Hepatocyte (in vitro differentiated cells): ENCODE measurements at regions not wholly inside any gene's neighbourhood (a gene's known extent, or its start where the extent isn't known, plus 50 kb on each side); places are given as distances from the start of the nearest gene placed in this dataset.

Source experiments
- DNase-seq: peaks from one replicate; pipeline ENCODE4 v3.0.0-alpha.2; 2016; ENCODE audit warnings: low spot score
- H2AFZ ChIP-seq: fragments of 200-600 bp; sonication (generic); 2 replicates; pipeline ENCODE4 v1.6.0; 2016; ENCODE audit warnings: antibody characterized with exemption, mild to moderate bottlenecking
- H3K27ac ChIP-seq: fragments of 200-600 bp; sonication (generic); 2 replicates; pipeline ENCODE4 v1.5.1; 2016; ENCODE audit warnings: mild to moderate bottlenecking
- H3K27me3 ChIP-seq: fragments of 200-600 bp; sonication (generic); 2 replicates; pipeline ENCODE4 v1.6.1; 2016
- H3K36me3 ChIP-seq: fragments of 200-600 bp; sonication (generic); replicated peaks from 2 replicates; pipeline ENCODE4 v1.5.1; 2016; ENCODE audit warnings: low read depth; ENCODE audit not compliant: insufficient read depth
- H3K4me1 ChIP-seq: fragments of 200-600 bp; sonication (generic); 2 replicates; pipeline ENCODE4 v1.5.1; 2016; ENCODE audit warnings: mild to moderate bottlenecking, moderate library complexity; ENCODE audit not compliant: insufficient read depth
- H3K4me2 ChIP-seq: fragments of 200-600 bp; sonication (generic); 2 replicates; pipeline ENCODE4 v1.6.0; 2016
- H3K4me3 ChIP-seq: fragments of 200-600 bp; sonication (generic); 2 replicates; pipeline ENCODE4 v1.5.1; 2016; ENCODE audit warnings: mild to moderate bottlenecking
- H3K79me2 ChIP-seq: fragments of 200-600 bp; sonication (generic); 2 replicates; pipeline ENCODE4 v1.6.0; 2017; ENCODE audit warnings: mild to moderate bottlenecking
- H3K9me2 ChIP-seq: fragments of 200-600 bp; sonication (generic); replicated peaks from 2 replicates; pipeline ENCODE4 v1.6.0; 2017; ENCODE audit warnings: mild to moderate bottlenecking; ENCODE audit not compliant: insufficient read depth
- H3K9me3 ChIP-seq: fragments of 200-600 bp; sonication (generic); 2 replicates; pipeline ENCODE4 v1.5.1; 2016; ENCODE audit warnings: low read depth, mild to moderate bottlenecking
- H4K20me1 ChIP-seq: fragments of 200-600 bp; sonication (generic); 2 replicates; pipeline ENCODE4 v1.6.0; 2016; ENCODE audit warnings: mild to moderate bottlenecking; ENCODE audit not compliant: insufficient read depth, poor library complexity, severe bottlenecking
- EZH2 ChIP-seq: fragments of 200-600 bp; sonication (generic); IDR thresholded peaks from 2 replicates; pipeline ENCODE4 v1.6.1; 2016; ENCODE audit warnings: antibody characterized with exemption, mild to moderate bottlenecking, borderline replicate concordance
- EZH2phosphoT487 ChIP-seq: fragments of 200-600 bp; sonication (generic); IDR thresholded peaks from one replicate; pipeline ENCODE4 v1.6.1; 2018; ENCODE audit warnings: antibody characterized with exemption, mild to moderate bottlenecking, low read depth, moderate library complexity; ENCODE audit not compliant: unreplicated experiment, severe bottlenecking
- whole genome bisulfite sequencing: methylation state at CpG from one replicate; pipeline ENCODE4 v1.1.6; 2016; ENCODE audit warnings: low lambda C conversion rate; ENCODE audit errors: missing lambda C conversion rate; 5-methylcytosine and 5-hydroxymethylcytosine counted together
- TF ChIP-seq, protein P1 (sequence below): fragments of 200-600 bp; sonication (generic); IDR thresholded peaks from 2 replicates; pipeline ENCODE4 v1.5.1; 2016; ENCODE audit warnings: antibody characterized with exemption, mild to moderate bottlenecking; ENCODE audit not compliant: poor library complexity

- H3K79me2 ChIP-seq = no peaks in the 10 kb centered on the region
- H3K36me3 ChIP-seq = no peaks in the 10 kb centered on the region
- no peak overlapping the region for H3K27ac ChIP-seq
- H3K4me1 ChIP-seq = no peaks in the 10 kb centered on the region
- TF ChIP-seq, protein P1, sequence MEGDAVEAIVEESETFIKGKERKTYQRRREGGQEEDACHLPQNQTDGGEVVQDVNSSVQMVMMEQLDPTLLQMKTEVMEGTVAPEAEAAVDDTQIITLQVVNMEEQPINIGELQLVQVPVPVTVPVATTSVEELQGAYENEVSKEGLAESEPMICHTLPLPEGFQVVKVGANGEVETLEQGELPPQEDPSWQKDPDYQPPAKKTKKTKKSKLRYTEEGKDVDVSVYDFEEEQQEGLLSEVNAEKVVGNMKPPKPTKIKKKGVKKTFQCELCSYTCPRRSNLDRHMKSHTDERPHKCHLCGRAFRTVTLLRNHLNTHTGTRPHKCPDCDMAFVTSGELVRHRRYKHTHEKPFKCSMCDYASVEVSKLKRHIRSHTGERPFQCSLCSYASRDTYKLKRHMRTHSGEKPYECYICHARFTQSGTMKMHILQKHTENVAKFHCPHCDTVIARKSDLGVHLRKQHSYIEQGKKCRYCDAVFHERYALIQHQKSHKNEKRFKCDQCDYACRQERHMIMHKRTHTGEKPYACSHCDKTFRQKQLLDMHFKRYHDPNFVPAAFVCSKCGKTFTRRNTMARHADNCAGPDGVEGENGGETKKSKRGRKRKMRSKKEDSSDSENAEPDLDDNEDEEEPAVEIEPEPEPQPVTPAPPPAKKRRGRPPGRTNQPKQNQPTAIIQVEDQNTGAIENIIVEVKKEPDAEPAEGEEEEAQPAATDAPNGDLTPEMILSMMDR = no peak
- TF ChIP-seq EZH2 (no peak), EZH2phosphoT487 (no peak)
- no peaks in the 10 kb centered on the region for H4K20me1 ChIP-seq
- H2AFZ ChIP-seq = no peak overlapping the region
- WGBS = 93% methylated on average over 6 of the region's 7 CpGs
- no peaks in the 10 kb centered on the region for H3K27me3 ChIP-seq
- no peaks in the 10 kb centered on the region for H3K9me3 ChIP-seq
- no peak for DNase-seq
- no peaks in the 10 kb centered on the region for H3K9me2 ChIP-seq
- H3K4me3 ChIP-seq = no peak overlapping the region
- H3K4me2 ChIP-seq = no peak overlapping the region
Measured at GRCh38 chr1:30479575-30479974, 243.8 kb downstream of the MATN1 start.

DNA sequence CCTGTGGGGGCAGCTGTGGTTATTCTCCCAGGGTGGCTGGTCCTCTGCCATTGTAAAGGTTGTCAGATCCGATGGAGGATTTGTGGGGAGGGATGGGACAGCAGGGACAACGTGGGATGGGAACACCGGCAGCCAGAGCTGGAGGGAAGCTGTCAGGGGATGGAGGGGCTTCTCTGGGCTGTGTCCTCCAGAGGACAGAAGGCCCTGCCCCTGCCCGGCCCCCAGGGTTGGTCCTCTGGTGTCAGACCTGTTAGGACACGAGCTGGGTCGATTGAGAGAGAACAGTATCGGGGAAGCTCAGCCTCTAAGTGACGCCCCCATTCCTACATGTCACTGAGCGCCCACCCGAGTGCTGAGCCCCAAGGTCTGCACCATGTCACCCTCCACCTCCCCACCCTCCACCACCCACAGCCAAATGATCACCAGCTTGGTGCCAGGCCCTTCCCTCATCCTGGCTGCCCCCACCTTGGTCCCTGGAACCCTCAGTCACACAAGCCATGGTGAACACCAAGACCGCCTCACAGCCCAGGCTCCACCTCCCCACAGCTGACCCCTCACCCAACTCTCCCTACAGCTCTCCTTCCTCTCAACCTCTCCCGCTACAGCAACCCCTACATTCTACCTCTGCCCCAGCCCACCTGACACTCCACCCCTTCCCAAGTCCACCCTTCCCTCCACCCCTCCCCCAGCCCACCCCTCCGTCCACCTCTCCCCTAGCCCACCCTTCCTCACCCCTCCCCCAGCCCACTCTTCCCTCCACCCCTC, 244.4 kb downstream of the MATN1 start:
- DNase-seq = no peak
- Histone ChIP-seq H3K27ac (no peak overlapping the region), H3K4me1 (no peaks in the 10 kb centered on the region), H3K4me2 (no peak overlapping the region), H3K9me3 (no peaks in the 10 kb centered on the region), H3K36me3 (no peaks in the 10 kb centered on the region), H3K4me3 (no peak overlapping the region), H2AFZ (no peak overlapping the region), H4K20me1 (no peaks in the 10 kb centered on the region), H3K79me2 (no peaks in the 10 kb centered on the region), H3K9me2 (no peaks in the 10 kb centered on the region), H3K27me3 (no peaks in the 10 kb centered on the region)
- WGBS = 92% methylated on average over 10 of the region's 13 CpGs
- TF ChIP-seq, protein P1 = no peak
- TF ChIP-seq EZH2phosphoT487 (no peak), EZH2 (no peak)

- no peak for TF ChIP-seq EZH2
- TF ChIP-seq EZH2phosphoT487 = no peak
- TF ChIP-seq, protein P1 = no peak
- Histone ChIP-seq H3K79me2 (no peaks in the 10 kb centered on the region), H3K36me3 (no peaks in the 10 kb centered on the region), H3K4me1 (no peaks in the 10 kb centered on the region), H3K4me2 (no peak overlapping the region), H3K4me3 (no peak overlapping the region), H2AFZ (no peak overlapping the region), H3K27ac (no peak overlapping the region), H4K20me1 (no peaks in the 10 kb centered on the region), H3K9me3 (no peaks in the 10 kb centered on the region), H3K27me3 (no peaks in the 10 kb centered on the region), H3K9me2 (no peaks in the 10 kb centered on the region)
- 88% methylated on average over 6 of the region's 6 CpGs for WGBS
- DNase-seq = no peak
Measured at GRCh38 chr1:30478283-30478682, 245.1 kb downstream of the MATN1 start.
